ENCODE measurements at regions not wholly inside any gene's neighbourhood (a gene's known extent, or its start where the extent isn't known, plus 50 kb on each side); places are given as distances from the start of the nearest gene placed in this dataset.
A peak's percentile ranks its signal among the peaks of the same experiment; 100 is the strongest.

GRCh38 chr17:77526728-77527350 is 386.1 kb downstream of the SEC14L1 start:
- Histone ChIP-seq H3K4me2 (ENCODE audit: insufficient read depth in 1 of 2, low read depth in 2 of 2, low read length in 2 of 2) (no peak overlapping the region), H2BK12ac (ENCODE audit: low read depth, low read length) (no peak overlapping the region)
- WGBS, 2 experiments (ENCODE audit: extremely low coverage in 1 of 2, insufficient coverage in 1 of 2, insufficient read length in 1 of 2, insufficient replicate concordance in 2 of 2, low coverage in 1 of 2, low lambda C conversion rate in 2 of 2, missing lambda C conversion rate in 1 of 2) = 93% methylated on average over 17 of the region's 17 CpGs; no CpG with 5 or more reads in 1 of the 2 experiments

More at GRCh38 chr17:77526728-77527350, 386.1 kb downstream of the SEC14L1 start:
- Histone ChIP-seq H2BK120ac (replicated peaks; ENCODE audit: low read depth, low read length) (no peak overlapping the region), H2BK15ac (ENCODE audit: low read length) (no peak overlapping the region), H3K36me3 (ENCODE audit: control insufficient read depth in 2 of 4, insufficient read depth in 4 of 4, low read length in 3 of 4) (no peaks in the 10 kb centered on the region), H3K18ac (ENCODE audit: extremely low read depth, low read length) (no peak overlapping the region), H3K4me3 (ENCODE audit: extremely low read depth in 1 of 4, insufficient read depth in 2 of 4, low read depth in 3 of 4, low read length in 4 of 4) (no peak overlapping the region), H3K27ac (ENCODE audit: low read depth, low read length) (no peak overlapping the region), H3K9ac (replicated peaks in 1 of 4; ENCODE audit: extremely low read depth in 1 of 4, low read depth in 3 of 4, low read length in 3 of 4) (no peak overlapping the region), H2BK20ac (ENCODE audit: low read length) (no peak overlapping the region), H2AK5ac (ENCODE audit: low read depth, low read length) (no peak overlapping the region), H3K23me2 (ENCODE audit: low read depth, low read length) (peaks cover 9% of the 10 kb centered on the region; the same call in 1 of the 2 replicates), H3K56ac (replicated peaks; ENCODE audit: insufficient read length, low read depth, low read length) (no peak overlapping the region), H4K5ac (ENCODE audit: insufficient read length, low read depth, low read length) (no peak overlapping the region), H2BK5ac (ENCODE audit: low read depth, low read length) (no peak overlapping the region), H3K23ac (ENCODE audit: insufficient read length) (no peak overlapping the region), H3K79me2 (ENCODE audit: control insufficient read depth in 1 of 2, insufficient read depth in 2 of 2, low read length in 2 of 2) (no peaks in the 10 kb centered on the region), H4K91ac (replicated peaks; ENCODE audit: insufficient read length, low read length) (no peak overlapping the region), H3K27me3 (replicated peaks in 1 of 4; ENCODE audit: control insufficient read depth in 3 of 4, extremely low read depth in 1 of 4, insufficient read depth in 3 of 4, low read length in 3 of 4) (peaks cover 0 to 24% (median 20%) of the 10 kb centered on the region in 4 experiments; a peak in 6 of 7 replicates), H4K20me1 (replicated peaks in 1 of 2; ENCODE audit: control insufficient read depth in 1 of 2, insufficient read depth in 2 of 2, low read length in 2 of 2) (no peaks in the 10 kb centered on the region), H3K14ac (ENCODE audit: insufficient read length) (no peak overlapping the region), H3K4me1 (replicated peaks in 1 of 4; ENCODE audit: control insufficient read depth in 3 of 4, insufficient read depth in 4 of 4, low read length in 3 of 4) (peaks cover 0 to 3% (median 0%) of the 10 kb centered on the region in 4 experiments; a peak in 2 of 7 replicates), H4K8ac (ENCODE audit: extremely low read depth, insufficient read depth, low read length) (no peak overlapping the region), H3K79me1 (ENCODE audit: low read depth, low read length) (no peaks in the 10 kb centered on the region), H2AFZ (ENCODE audit: low read length) (no peak overlapping the region), H3K9me3 (ENCODE audit: insufficient read depth in 2 of 2, low read depth in 1 of 2, low read length in 1 of 2) (peaks cover 7 to 13% of the 10 kb centered on the region in 2 experiments; a peak in 2 of 4 replicates), H3K4ac (replicated peaks; ENCODE audit: insufficient read length, low read depth, low read length) (no peak overlapping the region)
- POLR2A ChIA-PET (ENCODE audit: partially characterized antibody) = no interaction called here
- FAIRE-seq (no peak), DNase-seq (ENCODE audit: low read depth in 1 of 2, low spot score in 2 of 2) (no peak)
- peak; percentile 82 for TF ChIP-seq YY1 (IDR thresholded peaks at IDR 0.05; ENCODE audit: low read depth, low read length)
- TF ChIP-seq FOSL1 (IDR thresholded peaks at IDR 0.05; ENCODE audit: insufficient read depth, low read depth, low read length) = no peak
- CTCF ChIA-PET (ENCODE audit: partially characterized antibody) = interaction anchor here (0.7 to 2.5 kb wide), 3 partner anchors 10 to 33 kb away, joined by 3 to 7 read pairs (median 4); no protein-coding TSS in a partner anchor
